ENCODE measurements at regions not wholly inside any gene's neighbourhood (a gene's known extent, or its start where the extent isn't known, plus 50 kb on each side); places are given as distances from the start of the nearest gene placed in this dataset.

DNA sequence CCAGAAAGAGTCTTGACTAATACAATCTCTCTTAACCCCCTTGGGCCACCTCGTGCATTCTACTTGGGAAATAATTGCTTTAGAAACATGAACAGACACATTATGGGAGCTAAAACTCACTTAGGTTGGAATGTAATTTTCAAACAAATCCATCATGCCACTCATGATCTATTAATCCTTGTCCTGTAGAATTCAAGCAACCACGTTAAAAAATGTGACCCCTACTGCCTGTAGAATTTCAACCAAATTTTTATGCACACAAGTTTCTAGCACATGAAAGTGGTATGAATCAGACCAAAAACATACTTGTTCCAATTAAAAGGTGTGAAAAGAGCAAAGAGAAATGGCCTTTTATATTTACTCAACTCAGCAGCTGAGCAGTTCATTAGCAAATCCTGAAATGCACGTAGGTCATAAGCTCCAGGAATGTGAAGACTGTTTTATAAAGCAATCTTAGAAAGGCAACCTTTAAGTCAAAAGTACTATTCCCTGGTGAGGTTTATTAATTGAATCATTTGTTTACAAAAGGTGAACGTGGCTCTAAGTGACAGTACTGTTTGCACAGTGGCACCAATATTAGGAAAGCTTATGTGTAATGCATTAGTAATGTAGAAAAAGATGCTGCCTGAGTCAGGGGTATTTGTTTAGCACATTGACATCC is 459.4 kb upstream of the UBE2E3 start:
- TF ChIP-seq, protein P1, sequence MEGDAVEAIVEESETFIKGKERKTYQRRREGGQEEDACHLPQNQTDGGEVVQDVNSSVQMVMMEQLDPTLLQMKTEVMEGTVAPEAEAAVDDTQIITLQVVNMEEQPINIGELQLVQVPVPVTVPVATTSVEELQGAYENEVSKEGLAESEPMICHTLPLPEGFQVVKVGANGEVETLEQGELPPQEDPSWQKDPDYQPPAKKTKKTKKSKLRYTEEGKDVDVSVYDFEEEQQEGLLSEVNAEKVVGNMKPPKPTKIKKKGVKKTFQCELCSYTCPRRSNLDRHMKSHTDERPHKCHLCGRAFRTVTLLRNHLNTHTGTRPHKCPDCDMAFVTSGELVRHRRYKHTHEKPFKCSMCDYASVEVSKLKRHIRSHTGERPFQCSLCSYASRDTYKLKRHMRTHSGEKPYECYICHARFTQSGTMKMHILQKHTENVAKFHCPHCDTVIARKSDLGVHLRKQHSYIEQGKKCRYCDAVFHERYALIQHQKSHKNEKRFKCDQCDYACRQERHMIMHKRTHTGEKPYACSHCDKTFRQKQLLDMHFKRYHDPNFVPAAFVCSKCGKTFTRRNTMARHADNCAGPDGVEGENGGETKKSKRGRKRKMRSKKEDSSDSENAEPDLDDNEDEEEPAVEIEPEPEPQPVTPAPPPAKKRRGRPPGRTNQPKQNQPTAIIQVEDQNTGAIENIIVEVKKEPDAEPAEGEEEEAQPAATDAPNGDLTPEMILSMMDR (IDR thresholded peaks at IDR 0.05): no peak
- no peak for TF ChIP-seq POLR2A (IDR thresholded peaks at IDR 0.05)
